HFF-Myc (cell line): ENCODE measurements at regions not wholly inside any gene's neighbourhood (a gene's known extent, or its start where the extent isn't known, plus 50 kb on each side); places are given as distances from the start of the nearest gene placed in this dataset.
"Not testable (repeated sequence)": the region's sequence is repeated elsewhere in the genome, so short reads cannot be mapped to it uniquely, and the experiment has no call there.

Source experiments
- DNase-seq: peaks from one replicate; pipeline ENCODE4 v3.0.0-alpha.2; 2011; ENCODE audit warnings: low read depth; ENCODE audit errors: extremely low read depth
- H3K4me3 ChIP-seq: replicated peaks from 2 replicates; pipeline ENCODE4 v1.5.1; 2011; ENCODE audit warnings: low read depth, mild to moderate bottlenecking, control low read depth, low read length
- CTCF ChIP-seq: IDR thresholded peaks from 2 replicates; pipeline ENCODE4 v1.5.1; 2012; ENCODE audit warnings: mild to moderate bottlenecking, low read depth, low read length, control low read depth; ENCODE audit errors: missing control alignments

- TF ChIP-seq CTCF: no peak
- DNase-seq: no peak
- H3K4me3 ChIP-seq: no peak overlapping the region
These were observed 790.9 kb upstream of the NCAM2 start for GRCh38 chr21:20207335-20207734.

GRCh38 chr21:20215959-20216358 lies 782.2 kb upstream of the NCAM2 start:
- no peak for TF ChIP-seq CTCF
- no peak for DNase-seq
- H3K4me3 ChIP-seq: no peak overlapping the region

- TF ChIP-seq CTCF: no peak
- no peak overlapping the region for H3K4me3 ChIP-seq
These were observed 777.6 kb upstream of the NCAM2 start for GRCh38 chr21:20220586-20220985.

GRCh38 chr21:20221981-20222380 lies 776.2 kb upstream of the NCAM2 start:
- not testable (repeated sequence) for H3K4me3 ChIP-seq, DNase-seq

More at GRCh38 chr21:20220586-20220985, 777.6 kb upstream of the NCAM2 start:
- no peak for DNase-seq

GRCh38 chr21:20236649-20237048 lies 761.6 kb upstream of the NCAM2 start:
- H3K4me3 ChIP-seq, DNase-seq: not testable (repeated sequence)

- no peak for TF ChIP-seq CTCF
- H3K4me3 ChIP-seq: no peak overlapping the region
- DNase-seq: no peak
These were observed 748.8 kb upstream of the NCAM2 start for GRCh38 chr21:20249401-20249800.

- no peak overlapping the region for H3K4me3 ChIP-seq
- no peak for TF ChIP-seq CTCF
- no peak for DNase-seq
These were observed 747.9 kb upstream of the NCAM2 start for GRCh38 chr21:20250337-20250736.

- H3K4me3 ChIP-seq: no peak overlapping the region
- no peak for TF ChIP-seq CTCF
- no peak for DNase-seq
These were observed 744.9 kb upstream of the NCAM2 start for GRCh38 chr21:20253261-20253660.
